Ovary (tissue), 7 donors: ENCODE measurements at regions not wholly inside any gene's neighbourhood (a gene's known extent, or its start where the extent isn't known, plus 50 kb on each side); places are given as distances from the start of the nearest gene placed in this dataset.

Experiments used
- DNase-seq, 5 donors: peaks; one replicate each; pipeline ENCODE4 v3.0.0-alpha.2; 2019 to 2020
- H3K27ac ChIP-seq, 2 donors: fragments of 200-600 bp; one replicate each; pipeline versions ENCODE4 v1.5.1 to v1.8.0; 2019 to 2022
- H3K27me3 ChIP-seq: fragments of 200-600 bp; one replicate; pipeline ENCODE4 v1.8.0; 2022
- H3K36me3 ChIP-seq: fragments of 200-600 bp; sonication (generic); one replicate; pipeline ENCODE4 v1.5.1; 2019
- H3K4me1 ChIP-seq: one replicate; pipeline ENCODE4 v1.8.1; 2013; ENCODE audit warnings: mild to moderate bottlenecking, moderate library complexity; ENCODE audit not compliant: insufficient read depth
- H3K4me3 ChIP-seq: fragments of 200-600 bp; sonication (generic); one replicate; pipeline ENCODE4 v1.5.1; 2017
- H3K9me3 ChIP-seq, 2 donors: fragments of 200-600 bp in 1 of 2; sonication (generic) in 1 of 2; one replicate each; pipeline versions ENCODE4 v1.5.1 to v1.8.1; 2013 to 2019; ENCODE audit warnings: mild to moderate bottlenecking in 1 of 2, moderate library complexity in 1 of 2
- EP300 ChIP-seq: sonication (generic); formaldehyde crosslinking; IDR thresholded peaks from one replicate; pipeline ENCODE4 v1.6.1; 2017; ENCODE audit warnings: antibody characterized with exemption
- POLR2A ChIP-seq: fragments of 450-650 bp; IDR thresholded peaks from one replicate; pipeline ENCODE4 v1.6.1; 2017; ENCODE audit warnings: antibody characterized with exemption, mild to moderate bottlenecking, moderate library complexity
- WGBS, 3 donors: extraction: QIAGEN DNeasy Blood & Tissue Kit in 1 of 3; methylation state at CpG; one replicate each; pipeline versions ENCODE4 v1.1.5 to v1.1.7; 2013 to 2017; 5-methylcytosine and 5-hydroxymethylcytosine counted together
- intact Hi-C, 4 donors: fragments of 100-400 bp; cut with DNase I; formaldehyde crosslinking; loops; one replicate each; pipeline versions ENCODE4 v1.11.0 to v1.15.1; 2022 to 2023
- TF ChIP-seq, protein P1 (sequence below), 3 donors: fragments of 450-650 bp in 2 of 3; fragments of 200-600 bp in 1 of 3; IDR thresholded peaks; one replicate each; pipeline versions ENCODE4 v1.5.1 to v1.8.0; 2016 to 2022; ENCODE audit warnings: antibody characterized with exemption in 3 of 3, mild to moderate bottlenecking in 1 of 3
- donor health status: DM: no; HTN: no; CAD: no; lungs with moderate emphysema.
- donor health status: DM: no; HTN: no; CAD: no.
- donor health status: Bipolar disorder and iron deficiency.
- donor health status: DM: no; HTN: no; CAD: no.
- donor health status: DM: yes; HTN: yes; CAD: no.

- Histone ChIP-seq H3K9me3 (no peaks in the 10 kb centered on the region), H3K27me3 (no peaks in the 10 kb centered on the region), H3K27ac (no peak overlapping the region), H3K4me3 (no peak overlapping the region), H3K4me1 (no peaks in the 10 kb centered on the region), H3K36me3 (no peaks in the 10 kb centered on the region)
- intact Hi-C loops: no loop called here
- 70 to 91% (median 79%) methylated on average over 1 of the region's 1 CpG for WGBS, 3 donors
- no peak for DNase-seq
- TF ChIP-seq, protein P1, sequence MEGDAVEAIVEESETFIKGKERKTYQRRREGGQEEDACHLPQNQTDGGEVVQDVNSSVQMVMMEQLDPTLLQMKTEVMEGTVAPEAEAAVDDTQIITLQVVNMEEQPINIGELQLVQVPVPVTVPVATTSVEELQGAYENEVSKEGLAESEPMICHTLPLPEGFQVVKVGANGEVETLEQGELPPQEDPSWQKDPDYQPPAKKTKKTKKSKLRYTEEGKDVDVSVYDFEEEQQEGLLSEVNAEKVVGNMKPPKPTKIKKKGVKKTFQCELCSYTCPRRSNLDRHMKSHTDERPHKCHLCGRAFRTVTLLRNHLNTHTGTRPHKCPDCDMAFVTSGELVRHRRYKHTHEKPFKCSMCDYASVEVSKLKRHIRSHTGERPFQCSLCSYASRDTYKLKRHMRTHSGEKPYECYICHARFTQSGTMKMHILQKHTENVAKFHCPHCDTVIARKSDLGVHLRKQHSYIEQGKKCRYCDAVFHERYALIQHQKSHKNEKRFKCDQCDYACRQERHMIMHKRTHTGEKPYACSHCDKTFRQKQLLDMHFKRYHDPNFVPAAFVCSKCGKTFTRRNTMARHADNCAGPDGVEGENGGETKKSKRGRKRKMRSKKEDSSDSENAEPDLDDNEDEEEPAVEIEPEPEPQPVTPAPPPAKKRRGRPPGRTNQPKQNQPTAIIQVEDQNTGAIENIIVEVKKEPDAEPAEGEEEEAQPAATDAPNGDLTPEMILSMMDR (IDR thresholded peaks at IDR 0.05): no peak
- no peak for TF ChIP-seq EP300
- no peak for TF ChIP-seq POLR2A
These were observed 468.7 kb upstream of the SOX5 start for GRCh38 chr12:24418157-24418556.

GRCh38 chr12:24416423-24417109 lies 467.1 kb upstream of the SOX5 start:
- intact Hi-C loops: no loop called here
- 93 to 97% (median 95%) methylated on average over 7 of the region's 7 CpGs for WGBS, 3 donors
- no peak overlapping the region for H3K27ac ChIP-seq

DNA sequence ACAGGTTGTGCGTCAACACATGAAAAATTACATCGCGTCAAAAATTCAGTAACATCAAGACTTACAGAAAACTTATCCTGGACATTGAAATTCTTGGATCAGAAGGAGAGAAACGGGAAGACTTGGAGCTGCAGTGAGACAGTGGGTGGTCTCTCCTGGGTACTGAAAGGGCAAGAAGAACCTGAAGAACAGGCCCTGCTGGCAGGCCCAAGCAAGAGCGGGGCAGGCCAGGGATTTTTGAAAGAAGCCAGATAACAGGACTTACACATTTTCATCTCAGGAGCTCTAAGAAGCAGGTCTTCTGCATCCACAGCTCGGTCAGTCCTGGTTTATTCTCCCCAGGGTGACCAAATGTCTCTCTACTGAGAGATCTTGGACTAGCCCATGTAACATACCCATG lies 466.5 kb upstream of the SOX5 start:
- Histone ChIP-seq H3K4me1 (no peaks in the 10 kb centered on the region), H3K9me3 (no peaks in the 10 kb centered on the region), H3K27me3 (no peaks in the 10 kb centered on the region), H3K36me3 (no peaks in the 10 kb centered on the region), H3K4me3 (no peak overlapping the region), H3K27ac (no peak overlapping the region)
- intact Hi-C loops: no loop called here
- TF ChIP-seq, protein P1 (IDR thresholded peaks at IDR 0.05): no peak
- TF ChIP-seq POLR2A: no peak
- TF ChIP-seq EP300: no peak
- DNase-seq: no peak
- 95 to 97% (median 96%) methylated on average over 6 of the region's 6 CpGs for WGBS, 3 donors

More at GRCh38 chr12:24416423-24417109, 467.1 kb upstream of the SOX5 start:
- Histone ChIP-seq H3K4me1 (no peaks in the 10 kb centered on the region), H3K36me3 (no peaks in the 10 kb centered on the region), H3K27me3 (no peaks in the 10 kb centered on the region), H3K4me3 (no peak overlapping the region), H3K9me3 (no peaks in the 10 kb centered on the region)
- TF ChIP-seq EP300: no peak
- no peak for TF ChIP-seq POLR2A
- TF ChIP-seq, protein P1 (IDR thresholded peaks at IDR 0.05): no peak
- no peak for DNase-seq

- H3K36me3 ChIP-seq: no peaks in the 10 kb centered on the region
- no peak overlapping the region for H3K4me3 ChIP-seq
- 68 to 75% (median 68%) methylated on average over 5 of the region's 5 CpGs for WGBS, 3 donors
These were observed 465.0 kb upstream of the SOX5 start for GRCh38 chr12:24414480-24414879.

More at GRCh38 chr12:24414480-24414879, 465.0 kb upstream of the SOX5 start:
- no peaks in the 10 kb centered on the region for H3K27me3 ChIP-seq
- no peak for TF ChIP-seq POLR2A
- TF ChIP-seq EP300: no peak
- TF ChIP-seq, protein P1 (IDR thresholded peaks at IDR 0.05): no peak
- H3K4me1 ChIP-seq: no peaks in the 10 kb centered on the region
- intact Hi-C loops: no loop called here
- no peak overlapping the region for H3K27ac ChIP-seq
- DNase-seq: no peak
- H3K9me3 ChIP-seq: no peaks in the 10 kb centered on the region
